ENCODE measurements at regions not wholly inside any gene's neighbourhood (a gene's known extent, or its start where the extent isn't known, plus 50 kb on each side); places are given as distances from the start of the nearest gene placed in this dataset.
A peak's percentile ranks its signal among the peaks of the same experiment; 100 is the strongest.

- Mint-ChIP-seq H3K9me3 (no peaks in the 10 kb centered on the region), H3K27ac (no peak overlapping the region), H3K36me3 (ENCODE audit: low read depth) (no peaks in the 10 kb centered on the region), H3K4me1 (peaks cover 7% of the 10 kb centered on the region), H3K4me3 (no peak overlapping the region), H3K27me3 (ENCODE audit: insufficient read depth) (peaks cover 7% of the 10 kb centered on the region)
- Histone ChIP-seq H3K36me3 (ENCODE audit: control insufficient read depth, insufficient read depth, low read length) (no peaks in the 10 kb centered on the region), H3K4me1 (ENCODE audit: control insufficient read depth, insufficient read depth, low read length) (no peaks in the 10 kb centered on the region), H3K9me3 (ENCODE audit: control insufficient read depth, low read length) (no peaks in the 10 kb centered on the region), H3K9ac (ENCODE audit: extremely low read depth, low read length, poor library complexity, severe bottlenecking) (no peak overlapping the region), H3K27me3 (ENCODE audit: control insufficient read depth, insufficient read depth, low read length, poor library complexity, severe bottlenecking) (no peaks in the 10 kb centered on the region), H3K27ac (ENCODE audit: low read depth, low read length) (no peak overlapping the region), H3K4me3 (ENCODE audit: low read length) (no peak overlapping the region)
- WGBS, 2 experiments (ENCODE audit: insufficient coverage in 1 of 2, insufficient read length in 1 of 2) = 91 to 100% methylated on average over 1 to 2 of the region's 2 CpGs
- no peak for DNase-seq
- no peak for TF ChIP-seq CTCF (conservative IDR thresholded peaks at IDR 0.05)
Measured at GRCh38 chr9:1457460-1457859, 407.3 kb downstream of the DMRT2 start.

- Mint-ChIP-seq H3K4me1 (peaks cover 7% of the 10 kb centered on the region), H3K27ac (no peak overlapping the region), H3K4me3 (no peak overlapping the region), H3K9me3 (no peaks in the 10 kb centered on the region), H3K27me3 (ENCODE audit: insufficient read depth) (peaks cover 7% of the 10 kb centered on the region), H3K36me3 (ENCODE audit: low read depth) (no peaks in the 10 kb centered on the region)
- Histone ChIP-seq H3K9ac (ENCODE audit: extremely low read depth, low read length, poor library complexity, severe bottlenecking) (no peak overlapping the region), H3K27me3 (ENCODE audit: control insufficient read depth, insufficient read depth, low read length, poor library complexity, severe bottlenecking) (no peaks in the 10 kb centered on the region), H3K4me3 (ENCODE audit: low read length) (no peak overlapping the region), H3K4me1 (ENCODE audit: control insufficient read depth, insufficient read depth, low read length) (no peaks in the 10 kb centered on the region), H3K9me3 (ENCODE audit: control insufficient read depth, low read length) (no peaks in the 10 kb centered on the region), H3K36me3 (ENCODE audit: control insufficient read depth, insufficient read depth, low read length) (no peaks in the 10 kb centered on the region), H3K27ac (ENCODE audit: low read depth, low read length) (no peak overlapping the region)
- no peak for TF ChIP-seq CTCF (conservative IDR thresholded peaks at IDR 0.05)
- DNase-seq = no peak
Measured at GRCh38 chr9:1458503-1458902, 408.3 kb downstream of the DMRT2 start.

- Mint-ChIP-seq H3K27me3 (ENCODE audit: insufficient read depth) (peaks cover 5% of the 10 kb centered on the region), H3K4me1 (peaks cover 7% of the 10 kb centered on the region), H3K27ac (no peak overlapping the region), H3K9me3 (no peaks in the 10 kb centered on the region), H3K36me3 (ENCODE audit: low read depth) (no peaks in the 10 kb centered on the region), H3K4me3 (no peak overlapping the region)
- Histone ChIP-seq H3K4me3 (ENCODE audit: low read length) (no peak overlapping the region), H3K27ac (ENCODE audit: low read depth, low read length) (no peak overlapping the region), H3K9me3 (ENCODE audit: control insufficient read depth, low read length) (no peaks in the 10 kb centered on the region), H3K9ac (ENCODE audit: extremely low read depth, low read length, poor library complexity, severe bottlenecking) (no peak overlapping the region), H3K4me1 (ENCODE audit: control insufficient read depth, insufficient read depth, low read length) (no peaks in the 10 kb centered on the region), H3K27me3 (ENCODE audit: control insufficient read depth, insufficient read depth, low read length, poor library complexity, severe bottlenecking) (no peaks in the 10 kb centered on the region), H3K36me3 (ENCODE audit: control insufficient read depth, insufficient read depth, low read length) (no peaks in the 10 kb centered on the region)
- peak; percentile 47 for DNase-seq
- peak; percentile 89 for TF ChIP-seq CTCF (conservative IDR thresholded peaks at IDR 0.05)
- 50 to 58% methylated on average over 2 to 7 of the region's 7 CpGs for WGBS, 2 experiments (ENCODE audit: insufficient coverage in 1 of 2, insufficient read length in 1 of 2)
Measured at GRCh38 chr9:1460143-1460769, 410.1 kb downstream of the DMRT2 start.

Measured in endodermal cell (in vitro differentiated cells).